Right kidney (tissue), 1 donor: ENCODE measurements at regions not wholly inside any gene's neighbourhood (a gene's known extent, or its start where the extent isn't known, plus 50 kb on each side); places are given as distances from the start of the nearest gene placed in this dataset.

ENCODE experiments used
- DNase-seq: peaks from one replicate; pipeline ENCODE4 v3.0.0-alpha.2; 2016

DNA sequence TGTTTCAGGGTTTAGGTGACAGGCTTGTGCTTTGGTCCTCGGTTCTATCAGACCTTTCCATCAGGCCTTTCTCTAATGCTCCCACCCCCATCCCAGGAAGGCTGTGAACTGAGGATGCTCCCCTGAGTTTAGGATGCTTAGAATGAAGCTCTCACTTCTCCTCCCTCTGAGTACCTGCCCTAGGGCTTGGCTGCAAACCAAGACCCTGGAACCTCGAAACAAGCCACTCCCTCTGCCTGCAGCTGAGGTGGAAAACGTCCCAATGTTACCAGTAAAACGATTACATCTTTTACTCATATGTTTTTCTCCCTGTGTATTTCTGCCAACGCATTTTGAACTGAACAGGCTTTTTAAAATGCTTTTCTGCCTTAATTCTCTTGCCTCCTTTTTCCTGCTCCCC lies 54.5 kb upstream of the BMAL1 start:
- no peak for DNase-seq

GRCh38 chr11:13224324-13224723 lies 53.3 kb upstream of the BMAL1 start:
- DNase-seq, result no peak

DNA sequence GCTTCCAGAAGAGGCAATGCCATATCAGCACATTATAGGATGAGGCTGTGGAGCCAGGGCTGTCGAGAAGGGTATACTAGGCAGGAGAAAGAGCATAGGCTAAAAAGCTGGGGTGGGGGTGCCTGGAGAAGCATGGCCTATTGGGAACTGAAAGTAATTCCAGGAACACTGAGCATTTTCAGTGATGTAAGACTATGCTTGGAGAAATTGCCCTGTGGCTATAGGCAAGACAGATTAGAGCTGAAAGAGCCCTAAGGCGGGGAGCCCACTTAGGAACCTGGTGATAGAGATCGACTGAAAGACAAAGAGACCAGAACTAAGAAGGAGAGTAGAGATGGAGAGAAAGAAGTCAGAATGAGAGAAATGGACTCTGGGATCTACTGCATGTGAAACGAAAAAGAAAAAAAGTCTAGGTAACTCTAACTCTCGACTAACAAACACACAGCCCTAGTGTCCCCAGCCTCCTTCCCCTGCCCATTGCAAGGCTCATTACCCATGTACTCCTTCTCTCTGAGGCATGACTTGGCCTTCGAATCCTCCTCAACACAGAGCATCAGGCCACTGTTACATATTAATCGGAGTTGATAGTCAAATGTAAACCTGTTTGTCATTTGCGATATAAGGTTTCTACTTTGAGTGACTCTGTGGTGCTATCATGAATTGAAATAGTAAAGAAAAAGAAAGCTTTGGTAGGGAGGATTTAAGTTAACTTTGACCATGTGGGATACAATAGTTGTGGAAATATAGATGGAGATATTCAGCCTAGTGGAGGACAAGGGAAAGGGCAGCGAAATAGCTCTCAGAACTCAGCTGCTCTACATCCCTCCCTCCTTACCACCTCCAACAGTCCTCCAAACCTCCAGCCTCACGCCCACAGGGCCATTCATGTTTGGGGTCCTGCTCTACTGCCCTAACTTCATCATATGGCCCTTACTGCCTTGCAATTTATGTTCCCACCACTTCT lies 52.3 kb upstream of the BMAL1 start:
- no peak for DNase-seq

GRCh38 chr11:13227676-13228255 lies 49.8 kb upstream of the BMAL1 start:
- DNase-seq, result no peak
